HG02623 (cell line): ENCODE measurements at regions not wholly inside any gene's neighbourhood (a gene's known extent, or its start where the extent isn't known, plus 50 kb on each side); places are given as distances from the start of the nearest gene placed in this dataset.
"Not testable (repeated sequence)": the region's sequence is repeated elsewhere in the genome, so short reads cannot be mapped to it uniquely, and the experiment has no call there.

Experiments used
- ATAC-seq: cut with Tn5 transposase; IDR thresholded peaks from one replicate; pipeline ENCODE4 v1.9.1; 2021; ENCODE audit warnings: moderate library complexity; ENCODE audit not compliant: unreplicated experiment

DNA sequence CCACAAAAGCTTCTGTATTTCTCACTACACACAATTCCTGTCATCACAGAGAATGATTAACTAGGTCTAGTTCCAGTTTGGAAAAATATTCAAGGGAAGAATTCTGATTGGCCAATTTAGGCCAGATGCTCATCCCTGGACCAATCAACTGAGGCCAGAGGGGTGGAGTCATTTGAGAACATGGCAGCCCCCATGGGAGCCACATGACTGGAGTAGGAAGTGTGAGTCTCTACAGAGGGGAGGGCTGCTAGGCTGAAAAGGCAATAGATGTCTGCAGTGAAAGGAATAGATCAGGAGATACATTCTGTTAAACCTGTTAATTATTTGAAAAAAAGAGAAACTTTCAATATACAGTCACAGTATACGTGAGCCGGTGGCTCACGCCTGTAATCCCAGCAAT is 125.2 kb downstream of the UNC93B1 start:
- not testable (repeated sequence) for ATAC-seq

DNA sequence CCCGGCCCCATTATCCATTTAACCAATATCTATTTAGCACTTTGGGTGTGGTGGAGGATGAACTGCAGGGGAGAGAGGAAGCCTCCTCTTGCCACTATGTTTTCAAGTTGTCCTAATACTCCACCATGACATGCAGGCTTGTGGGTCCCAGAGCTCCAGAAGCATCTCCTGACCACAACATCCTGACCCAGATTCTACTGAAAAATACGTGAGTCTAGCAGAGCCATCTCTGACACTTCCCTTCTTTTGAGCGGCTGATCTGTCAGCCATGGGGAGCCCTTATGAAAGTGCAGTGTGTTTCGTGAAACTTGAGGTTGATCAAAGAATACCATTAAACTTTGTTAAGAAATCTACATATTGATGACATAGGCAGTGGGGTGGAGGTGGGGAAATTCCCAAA is 126.6 kb downstream of the UNC93B1 start:
- not testable (repeated sequence) for ATAC-seq

DNA sequence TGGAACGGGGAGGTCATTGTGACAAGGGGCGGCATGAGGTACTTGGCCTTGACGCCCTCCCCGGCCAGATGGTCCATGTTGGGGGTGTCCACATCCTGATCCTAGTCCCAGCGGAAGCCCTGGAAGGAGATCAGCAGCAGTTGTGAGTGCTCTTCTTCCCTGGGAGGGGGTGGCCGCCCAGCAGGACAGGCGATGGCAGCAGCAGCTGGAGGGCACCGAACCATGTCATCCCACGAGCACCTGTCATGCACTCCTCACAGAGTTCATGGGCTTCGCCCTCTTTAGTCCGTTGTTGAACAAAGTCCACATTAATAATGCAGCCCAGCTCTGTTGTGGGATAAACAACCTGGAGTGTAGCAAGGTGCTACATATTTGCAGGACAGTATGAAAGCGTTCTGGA is 130.7 kb downstream of the UNC93B1 start:
- not testable (repeated sequence) for ATAC-seq

DNA sequence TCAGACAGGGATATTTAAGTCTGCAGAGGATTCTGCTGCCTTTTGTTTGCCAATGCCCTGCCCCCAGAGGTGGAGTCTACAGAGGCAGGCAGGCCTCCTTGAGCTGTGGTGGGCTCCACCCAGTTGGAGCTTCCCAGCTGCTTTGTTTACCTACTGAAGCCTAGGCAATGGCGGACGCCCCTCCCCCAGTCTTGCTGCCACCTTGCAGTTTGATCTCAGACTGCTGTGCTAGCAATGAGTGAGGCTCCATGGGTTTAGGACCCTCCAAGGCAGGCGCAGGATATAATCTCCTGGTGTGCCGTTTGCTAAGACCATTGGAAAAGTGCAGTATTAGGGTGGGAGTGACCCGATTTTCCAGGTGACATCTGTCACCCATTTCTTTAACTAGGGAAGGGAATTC is 132.7 kb downstream of the UNC93B1 start:
- not testable (repeated sequence) for ATAC-seq

DNA sequence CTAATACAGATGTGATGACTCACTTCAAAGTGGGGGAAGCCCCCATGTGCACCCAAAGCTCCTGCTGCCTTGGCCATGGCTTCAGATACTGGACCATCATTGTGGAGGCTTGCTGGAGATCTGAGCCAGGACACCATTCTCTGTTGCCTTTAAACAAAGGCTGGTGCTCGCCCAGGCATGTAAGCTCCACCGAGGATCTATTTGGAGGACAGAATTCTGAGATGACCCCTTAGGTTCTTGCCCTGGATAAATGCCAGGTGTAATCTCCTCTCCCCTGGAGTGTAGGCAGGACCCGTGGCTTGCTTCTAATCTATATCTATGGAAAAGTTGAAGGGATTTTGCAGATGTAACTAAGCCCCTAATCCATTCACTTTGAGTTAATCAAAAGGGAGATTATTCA is 141.0 kb downstream of the UNC93B1 start:
- ATAC-seq = not testable (repeated sequence)

DNA sequence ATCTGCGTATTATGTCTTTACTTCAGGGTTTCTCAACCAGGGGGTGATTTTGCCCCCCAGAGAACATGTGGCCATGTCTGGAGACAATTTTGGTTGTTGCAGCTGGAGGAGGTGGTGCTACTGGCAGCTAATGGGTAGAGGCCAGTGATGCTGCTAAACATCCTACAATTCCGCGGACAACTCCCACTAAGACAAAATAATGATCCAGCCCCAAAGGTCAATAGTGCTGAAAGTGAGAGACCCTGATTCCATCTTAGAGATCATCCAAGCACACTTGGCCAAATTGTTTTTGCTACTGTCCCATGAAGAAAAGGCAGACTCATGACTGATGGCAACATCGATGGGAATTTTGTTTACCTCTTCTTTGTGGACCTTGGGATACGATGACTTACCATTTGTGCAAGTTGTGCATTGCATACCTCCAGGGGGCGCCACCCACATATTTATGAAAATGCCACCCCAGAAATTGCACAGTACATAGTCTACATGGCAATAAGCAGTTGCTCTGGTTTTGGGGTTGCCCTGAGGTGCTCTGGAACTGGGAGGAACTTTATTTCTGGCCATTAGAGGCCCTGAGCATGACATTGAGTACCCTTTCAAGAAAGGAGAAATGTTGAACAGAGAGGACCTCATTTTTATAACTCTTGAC is 144.3 kb downstream of the UNC93B1 start:
- not testable (repeated sequence) for ATAC-seq

DNA sequence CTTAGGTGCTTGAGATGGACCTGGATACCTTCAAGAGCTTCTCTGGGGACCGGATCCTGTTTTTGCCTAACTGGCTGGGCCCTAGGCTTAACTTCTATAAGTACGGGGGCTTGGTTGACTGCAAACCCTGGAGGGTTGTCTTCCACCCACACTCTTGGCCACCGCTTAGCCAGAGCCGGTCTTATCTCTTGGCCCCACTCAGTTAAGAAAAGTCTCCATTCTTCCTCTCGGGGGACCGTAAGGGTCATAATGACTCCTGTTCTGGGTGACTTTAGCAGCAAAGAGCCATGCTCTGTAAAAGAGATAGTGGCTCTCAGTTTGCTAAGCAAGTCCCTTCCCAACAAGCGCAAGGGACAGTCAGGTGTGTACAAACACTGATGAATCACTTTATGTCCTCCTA is 153.2 kb downstream of the UNC93B1 start:
- ATAC-seq = not testable (repeated sequence)

DNA sequence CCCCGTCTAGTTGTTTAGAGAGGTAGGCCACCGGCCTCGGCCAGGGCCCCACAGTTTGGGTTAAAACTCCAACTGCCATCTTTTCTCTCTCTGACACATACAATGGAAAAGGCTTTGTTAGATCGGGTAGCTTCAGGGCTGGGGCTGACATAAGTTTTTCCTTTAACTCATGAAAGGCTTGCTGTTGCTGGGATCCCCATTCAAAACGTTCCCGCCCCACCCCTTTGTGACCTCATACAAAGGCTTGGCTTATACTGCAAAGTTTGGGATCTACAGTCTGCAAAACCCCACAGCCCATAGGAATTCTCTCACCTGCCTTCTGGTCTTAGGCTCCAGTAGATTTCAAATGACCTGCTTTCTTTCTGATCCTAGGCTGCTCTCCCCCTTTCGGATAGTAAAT is 154.1 kb downstream of the UNC93B1 start:
- not testable (repeated sequence) for ATAC-seq

DNA sequence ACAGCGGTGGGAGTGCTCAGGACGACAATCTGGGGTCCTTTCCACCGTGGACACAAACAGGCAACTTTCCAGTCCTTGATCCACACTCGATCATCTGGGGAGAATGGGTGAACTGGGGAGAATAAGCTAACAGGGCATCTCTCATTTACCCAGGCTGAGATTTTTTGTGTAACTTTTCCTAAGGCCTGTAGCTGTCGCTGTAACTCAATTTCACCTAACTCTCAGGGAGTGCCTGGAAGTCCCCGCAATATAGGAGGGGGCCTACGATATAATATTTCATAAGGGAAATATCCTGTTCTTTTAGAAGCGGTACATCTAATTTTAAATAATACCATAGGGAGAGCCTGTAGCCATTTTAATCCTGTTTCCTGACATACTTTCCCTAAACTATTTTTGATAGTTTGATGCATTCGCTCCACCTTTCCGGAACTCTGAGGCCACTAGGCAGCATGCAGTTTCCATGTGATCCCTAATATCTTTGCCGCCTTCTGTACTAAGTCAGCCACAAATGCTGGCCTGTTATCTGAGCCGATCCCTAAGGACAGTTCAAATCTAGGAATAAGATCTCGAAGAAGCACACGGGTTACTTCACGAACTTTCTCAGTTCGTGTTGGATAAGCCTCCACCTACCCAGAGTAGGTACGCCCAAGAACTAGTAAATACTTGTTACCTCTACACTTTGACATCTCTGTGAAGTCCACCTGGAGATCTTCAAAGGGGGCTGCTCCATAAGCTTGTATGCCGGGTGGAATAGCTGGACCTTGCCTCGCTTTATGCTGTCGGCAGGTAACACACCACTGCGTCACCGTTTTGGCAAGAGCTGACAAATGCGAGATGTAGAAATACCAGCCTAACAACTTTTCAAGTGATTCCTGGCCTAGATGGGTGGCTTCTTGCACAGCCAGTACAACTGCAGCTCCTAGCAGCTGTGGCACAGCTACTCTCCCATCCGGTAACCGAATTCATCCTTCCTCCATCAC is 155.7 kb downstream of the UNC93B1 start:
- not testable (repeated sequence) for ATAC-seq

DNA sequence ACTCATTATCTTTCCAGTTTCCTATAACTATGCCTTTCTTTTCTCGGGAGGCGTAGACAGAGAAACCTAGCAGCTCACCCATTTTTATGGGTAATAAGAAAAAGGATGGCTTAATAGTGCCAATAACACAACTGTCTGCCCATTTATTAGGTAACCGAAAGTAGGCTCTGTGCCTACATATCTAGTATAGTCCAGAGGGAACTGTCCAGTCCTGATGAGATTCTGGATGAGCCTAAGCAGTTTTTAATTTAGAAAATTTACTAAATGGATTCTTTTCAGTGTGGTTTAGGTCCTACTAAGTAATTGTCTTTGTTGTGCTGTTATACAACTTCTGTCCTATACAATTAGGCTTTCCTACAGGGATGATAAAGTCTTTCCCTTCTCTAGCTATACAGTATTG is 157.6 kb downstream of the UNC93B1 start:
- not testable (repeated sequence) for ATAC-seq

DNA sequence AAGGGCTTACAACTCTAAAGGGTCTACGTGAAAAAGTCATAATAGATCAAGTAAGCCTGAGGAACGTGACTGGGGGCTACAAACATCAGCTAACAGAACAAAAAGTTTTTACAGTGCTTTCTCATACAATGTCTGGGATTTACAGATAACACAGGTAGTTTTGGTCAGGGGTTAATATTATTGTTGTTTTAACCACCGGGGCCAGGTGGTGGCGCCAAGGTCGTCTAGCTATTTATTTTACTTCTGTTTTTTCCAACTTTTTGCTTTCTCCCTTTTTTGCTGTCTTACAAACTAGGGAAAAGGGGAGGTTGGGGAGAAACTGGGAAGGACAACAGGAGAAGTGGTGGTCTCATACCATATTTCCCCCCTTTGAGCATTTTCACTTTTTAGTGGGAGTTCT is 158.6 kb downstream of the UNC93B1 start:
- not testable (repeated sequence) for ATAC-seq

DNA sequence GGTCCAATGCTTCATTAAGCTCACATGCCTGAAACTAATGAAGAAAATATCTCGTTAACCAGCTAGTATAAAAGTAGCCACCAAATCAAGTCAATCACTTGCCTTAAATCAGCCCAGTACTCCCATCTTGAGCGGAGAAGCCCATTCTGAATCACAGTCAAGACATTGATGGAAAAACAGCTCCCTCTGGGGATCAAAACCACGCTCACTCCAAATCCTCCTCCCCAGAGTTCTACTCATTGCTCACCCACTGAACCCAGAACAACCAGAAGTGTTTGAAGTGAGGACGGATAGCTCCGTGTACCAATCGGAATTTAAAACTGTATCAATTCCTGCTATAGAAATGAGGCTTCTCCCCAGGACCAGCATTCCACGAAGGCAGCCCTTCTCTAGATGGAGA is 163.3 kb downstream of the UNC93B1 start:
- ATAC-seq = not testable (repeated sequence)

DNA sequence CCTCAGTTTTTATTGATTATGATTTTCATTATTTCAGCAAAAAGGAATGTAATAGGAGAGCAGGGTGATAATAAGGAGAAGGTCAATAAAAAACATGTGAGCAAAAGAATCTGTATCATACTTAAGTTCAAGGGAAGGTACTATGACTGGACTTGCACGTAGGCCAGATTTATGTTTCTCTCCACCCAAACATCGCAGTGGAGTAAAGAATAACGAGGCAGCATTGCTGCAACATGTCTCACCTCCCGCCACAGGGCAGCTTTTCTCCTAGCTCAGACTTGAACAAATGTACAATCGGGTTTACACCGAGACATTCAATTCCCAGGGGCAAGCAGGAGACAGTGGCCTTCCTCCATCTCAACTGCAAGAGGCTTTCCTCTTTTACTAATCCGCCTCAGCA is 155.7 kb upstream of the ALDH3B2 start:
- not testable (repeated sequence) for ATAC-seq

DNA sequence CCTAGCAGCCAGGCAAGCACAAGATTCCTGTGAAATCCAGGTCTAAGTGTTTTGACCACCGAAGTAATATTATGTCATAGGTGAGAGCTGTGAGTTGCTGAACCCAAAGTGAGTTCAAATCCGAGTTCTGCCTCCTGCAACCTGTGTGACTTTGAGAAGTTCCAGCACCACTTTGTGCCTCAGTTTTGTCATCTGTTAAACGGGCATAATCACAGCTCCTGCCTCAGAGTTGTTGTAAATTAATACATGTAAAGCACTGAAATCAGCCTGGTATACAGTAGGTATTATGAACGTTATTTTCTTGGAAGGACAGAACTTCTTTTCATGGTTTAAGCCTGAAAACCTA is 152.5 kb upstream of the ALDH3B2 start:
- not testable (repeated sequence) for ATAC-seq

DNA sequence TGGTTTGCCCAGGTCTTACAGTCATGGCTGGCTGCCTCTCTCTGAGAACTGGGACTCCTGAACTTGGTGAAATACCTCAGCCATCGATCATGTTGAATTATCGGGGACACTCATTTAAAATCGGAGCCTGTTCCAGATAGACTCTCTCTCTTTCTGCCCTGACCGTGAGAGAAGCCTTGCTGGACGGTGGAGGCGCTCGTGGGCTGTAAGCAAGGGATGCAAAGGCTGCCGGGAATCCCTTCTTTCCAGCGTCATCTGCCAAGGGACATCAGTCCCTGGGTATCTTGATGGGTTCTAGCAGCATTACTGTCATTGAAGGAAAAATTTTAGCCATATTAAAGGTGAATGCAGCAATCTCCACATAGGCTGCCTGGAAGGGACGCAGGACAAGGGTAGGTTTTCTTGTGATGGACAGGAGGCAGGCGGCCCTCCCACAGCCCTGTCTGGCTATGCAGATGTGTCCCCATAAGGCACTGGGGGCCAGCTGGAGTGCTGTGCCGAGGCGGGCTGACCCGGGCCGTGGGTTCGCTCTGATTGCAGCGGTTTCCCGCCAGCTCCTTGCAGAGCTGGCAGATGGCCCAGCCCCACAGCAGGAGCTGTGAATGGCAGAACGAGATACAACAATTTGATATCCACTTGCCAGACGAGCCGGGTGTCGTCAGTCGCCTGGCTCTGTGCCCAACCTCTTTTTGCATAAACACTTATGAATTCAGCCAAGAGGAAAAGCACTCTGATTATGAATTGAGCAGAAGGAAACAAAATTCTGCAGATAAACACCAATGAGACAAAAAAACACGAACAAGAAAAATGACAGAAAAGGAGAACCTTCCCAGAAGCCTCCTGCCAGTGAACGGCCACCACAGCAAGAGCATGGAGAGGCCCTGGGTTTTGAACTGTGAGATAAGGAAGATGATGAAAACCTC is 151.9 kb upstream of the ALDH3B2 start:
- not testable (repeated sequence) for ATAC-seq

DNA sequence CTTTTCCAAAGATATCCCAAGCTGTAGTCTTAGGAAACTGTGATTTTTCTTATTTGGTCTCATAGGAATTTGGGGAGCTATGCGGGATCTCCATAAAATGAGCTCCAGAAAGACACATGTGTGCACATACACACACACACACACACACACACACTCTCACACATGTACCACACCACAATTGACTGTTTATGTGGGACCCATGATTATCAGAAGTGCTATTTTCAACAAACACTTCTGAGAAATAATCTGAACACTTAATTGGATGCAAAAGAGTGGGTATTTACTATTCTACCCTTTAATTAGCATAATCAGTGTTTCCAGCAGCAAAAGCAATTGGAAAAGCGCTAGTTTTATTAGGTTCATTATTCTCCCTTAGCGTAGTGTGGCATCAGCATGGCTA is 150.4 kb upstream of the ALDH3B2 start:
- ATAC-seq = not testable (repeated sequence)

DNA sequence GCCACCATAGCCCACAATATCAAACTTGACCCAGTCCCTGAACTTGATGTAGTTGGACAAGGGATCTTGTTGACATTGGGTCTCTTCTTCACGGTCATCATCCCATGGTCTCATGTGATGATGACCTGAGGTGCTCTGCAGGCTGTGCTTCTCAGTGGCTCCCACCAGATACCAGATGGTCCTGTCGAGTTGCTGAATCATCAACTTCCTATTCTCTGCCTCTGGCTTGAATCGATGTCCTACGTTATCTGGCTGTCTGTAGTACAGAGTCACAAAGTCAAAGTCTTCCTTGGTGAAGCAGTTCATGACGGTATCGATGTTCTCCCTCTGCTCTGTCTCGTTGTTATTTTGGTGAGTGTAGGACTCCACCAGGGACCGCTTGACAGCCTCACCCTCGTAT is 145.7 kb upstream of the ALDH3B2 start:
- ATAC-seq = no peak

DNA sequence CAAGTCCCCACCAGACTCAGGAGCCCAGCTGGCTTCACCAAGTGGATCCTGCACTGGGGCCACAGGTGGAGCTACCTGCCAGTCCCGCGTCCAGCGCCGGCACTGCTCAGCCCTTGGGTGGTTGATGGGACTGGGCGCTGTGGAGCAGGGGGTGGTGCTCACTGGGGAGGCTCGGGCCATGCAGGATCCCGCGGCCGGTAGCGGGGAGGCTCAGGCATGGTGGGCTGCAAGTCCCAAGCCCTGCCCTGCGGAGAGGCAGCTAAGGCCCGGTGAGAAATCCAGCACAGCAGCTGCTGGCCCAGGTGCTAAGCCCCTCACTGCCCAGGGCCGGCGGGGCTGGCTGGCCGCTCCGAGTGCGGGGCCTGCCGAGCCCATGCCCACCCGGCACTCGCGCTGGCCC is 143.1 kb upstream of the ALDH3B2 start:
- ATAC-seq = not testable (repeated sequence)

DNA sequence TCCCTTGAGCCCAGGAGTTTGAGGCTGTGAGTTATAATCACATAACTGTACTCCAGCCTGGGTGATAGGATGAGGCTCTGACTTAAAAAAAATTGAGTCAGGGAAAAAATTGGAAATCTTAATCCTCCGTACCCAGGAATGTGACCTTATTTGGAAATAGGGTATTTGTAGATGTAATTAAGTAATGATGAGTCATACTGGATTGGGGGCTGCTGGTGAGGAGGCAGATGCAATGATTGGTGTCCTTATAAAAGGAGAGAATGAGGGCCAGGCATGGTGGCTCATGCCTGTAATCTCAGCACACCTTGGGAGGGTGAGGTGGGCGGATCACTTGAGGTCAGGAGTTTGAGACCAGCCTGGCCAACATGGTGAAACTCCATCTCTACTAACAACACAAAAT is 134.9 kb upstream of the ALDH3B2 start:
- not testable (repeated sequence) for ATAC-seq

DNA sequence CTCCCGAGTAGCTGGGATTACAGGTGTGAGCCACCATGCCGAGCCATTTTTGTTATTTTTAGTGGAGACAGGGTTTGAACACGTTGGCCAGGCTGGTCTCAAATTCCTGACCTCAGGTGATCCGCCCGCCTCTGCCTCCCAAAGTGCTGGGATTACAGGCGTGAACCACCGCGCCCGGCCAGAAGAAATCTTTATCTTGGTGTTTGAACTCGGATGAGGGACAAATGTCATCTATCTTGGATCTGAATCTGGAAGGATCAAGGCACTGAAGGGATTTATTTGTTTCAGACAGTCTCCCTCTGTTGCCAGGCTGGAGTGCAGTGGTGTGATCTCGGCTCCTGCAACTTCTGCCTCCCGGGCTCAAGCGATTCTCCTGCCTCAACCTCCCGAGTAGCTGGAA is 133.5 kb upstream of the ALDH3B2 start:
- ATAC-seq = not testable (repeated sequence)

DNA sequence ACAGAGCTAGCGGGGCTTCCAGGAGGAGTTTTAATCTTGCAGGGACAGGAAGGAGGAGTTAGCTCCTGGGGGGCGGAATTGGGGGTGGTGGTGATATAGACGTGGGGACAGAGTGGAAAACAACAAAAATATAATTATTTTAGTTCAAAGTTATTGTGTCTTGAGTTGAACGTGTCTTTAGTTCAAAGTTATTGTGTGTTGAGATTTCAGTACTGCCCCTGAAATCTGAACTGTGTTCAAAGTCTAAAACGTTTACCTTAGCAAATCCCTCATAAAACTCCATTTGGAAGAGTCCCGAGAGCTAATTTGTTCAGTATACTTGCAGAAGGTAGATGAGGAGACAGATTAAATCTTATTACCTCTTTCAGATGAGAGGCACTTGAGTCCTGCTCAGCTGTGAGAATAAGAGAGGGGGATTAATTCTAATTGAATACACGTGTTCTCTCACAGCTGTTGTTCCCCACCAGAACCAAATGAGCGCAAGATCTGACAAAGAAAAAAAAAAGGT is 132.4 kb upstream of the ALDH3B2 start:
- ATAC-seq = not testable (repeated sequence)
